GM12864 (cell line): ENCODE measurements at regions not wholly inside any gene's neighbourhood (a gene's known extent, or its start where the extent isn't known, plus 50 kb on each side); places are given as distances from the start of the nearest gene placed in this dataset.

Experiments
- DNase-seq: peaks from one replicate; pipeline ENCODE4 v3.0.0-alpha.2; 2011; ENCODE audit warnings: low read depth
- H3K4me3 ChIP-seq: 2 replicates; pipeline ENCODE4 v1.5.1; 2011; ENCODE audit warnings: mild to moderate bottlenecking, low read depth, low read length, control low read depth
- CTCF ChIP-seq: IDR thresholded peaks from 2 replicates; pipeline ENCODE4 v1.5.1; 2011; ENCODE audit warnings: low read depth, mild to moderate bottlenecking, moderate library complexity, low read length, control low read depth, inconsistent platforms; ENCODE audit errors: missing control alignments

GRCh38 chr1:95926331-95926730, 692.3 kb downstream of the RWDD3 start:
- TF ChIP-seq CTCF = no peak

GRCh38 chr1:95927061-95927460, 693.1 kb downstream of the RWDD3 start:
- no peak overlapping the region for H3K4me3 ChIP-seq
- DNase-seq = no peak
- TF ChIP-seq CTCF = no peak

More at GRCh38 chr1:95926331-95926730, 692.3 kb downstream of the RWDD3 start:
- no peak overlapping the region for H3K4me3 ChIP-seq
- DNase-seq = no peak

- TF ChIP-seq CTCF = no peak
- no peak overlapping the region for H3K4me3 ChIP-seq
- DNase-seq = no peak
Measured at GRCh38 chr1:95935719-95936118, 701.7 kb downstream of the RWDD3 start.

- TF ChIP-seq CTCF = no peak
Measured at GRCh38 chr1:95941121-95941798, 707.2 kb downstream of the RWDD3 start.

GRCh38 chr1:95948023-95948422, 714.0 kb downstream of the RWDD3 start:
- H3K4me3 ChIP-seq = no peak overlapping the region
- no peak for DNase-seq
- no peak for TF ChIP-seq CTCF

More at GRCh38 chr1:95941121-95941798, 707.2 kb downstream of the RWDD3 start:
- no peak overlapping the region for H3K4me3 ChIP-seq
- no peak for DNase-seq

- DNase-seq = no peak
- no peak for TF ChIP-seq CTCF
- no peak overlapping the region for H3K4me3 ChIP-seq
Measured at GRCh38 chr1:95951371-95952102, 717.5 kb downstream of the RWDD3 start.
